ENCODE measurements at regions not wholly inside any gene's neighbourhood (a gene's known extent, or its start where the extent isn't known, plus 50 kb on each side); places are given as distances from the start of the nearest gene placed in this dataset.

DNA sequence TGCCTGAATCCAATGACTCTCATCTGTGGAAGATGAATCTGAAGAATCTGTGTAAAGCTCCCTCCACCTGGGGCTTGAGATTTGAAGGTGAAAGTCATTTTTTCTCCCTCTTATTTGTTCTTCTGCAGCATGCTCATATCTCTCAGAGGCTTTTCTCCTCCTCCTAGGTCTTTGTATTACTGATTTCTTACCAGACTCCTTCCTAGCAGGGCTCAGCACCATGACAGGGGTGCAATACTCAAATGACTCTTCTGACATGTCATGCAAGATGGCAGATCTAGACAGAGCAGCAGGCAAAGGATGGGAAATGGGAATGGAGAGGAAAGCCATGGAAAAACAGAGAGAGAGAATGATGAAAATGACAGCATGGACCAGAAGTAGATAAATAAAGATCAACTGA is 118.3 kb downstream of the TMA16 start:
- no peak overlapping the region for H2BK12ac ChIP-seq (ENCODE audit: low read depth, low read length)
- no peaks in the 10 kb centered on the region for H3K36me3 ChIP-seq (ENCODE audit: control insufficient read depth in 2 of 4, insufficient read depth in 4 of 4, low read length in 3 of 4)
- H4K91ac ChIP-seq (replicated peaks; ENCODE audit: insufficient read length, low read length) = no peak overlapping the region
- H3K23me2 ChIP-seq (ENCODE audit: low read depth, low read length) = no peaks in the 10 kb centered on the region
- FAIRE-seq (no peak), DNase-seq (ENCODE audit: low read depth in 1 of 2, low spot score in 2 of 2) (no peak)
- H3K4me2 ChIP-seq (ENCODE audit: insufficient read depth in 1 of 2, low read depth in 2 of 2, low read length in 2 of 2) = no peak overlapping the region
- CTCF ChIA-PET (ENCODE audit: partially characterized antibody) = interaction anchor here (1.0 kb wide), 1 partner anchor 64 kb away, joined by 4 read pairs; no protein-coding TSS in a partner anchor
- H2BK5ac ChIP-seq (ENCODE audit: low read depth, low read length) = no peak overlapping the region
- no peaks in the 10 kb centered on the region for H3K79me2 ChIP-seq (ENCODE audit: control insufficient read depth in 1 of 2, insufficient read depth in 2 of 2, low read length in 2 of 2)
- H2AK5ac ChIP-seq (ENCODE audit: low read depth, low read length) = no peak overlapping the region
- H4K20me1 ChIP-seq (replicated peaks in 1 of 2; ENCODE audit: control insufficient read depth in 1 of 2, insufficient read depth in 2 of 2, low read length in 2 of 2) = no peaks in the 10 kb centered on the region
- no peak overlapping the region for H3K4me3 ChIP-seq (ENCODE audit: extremely low read depth in 1 of 4, insufficient read depth in 2 of 4, low read depth in 3 of 4, low read length in 4 of 4)
- no peaks in the 10 kb centered on the region for H3K4me1 ChIP-seq (replicated peaks in 1 of 4; ENCODE audit: control insufficient read depth in 3 of 4, insufficient read depth in 4 of 4, low read length in 3 of 4)
- no peaks in the 10 kb centered on the region for H3K27me3 ChIP-seq (replicated peaks in 1 of 4; ENCODE audit: control insufficient read depth in 3 of 4, extremely low read depth in 1 of 4, insufficient read depth in 3 of 4, low read length in 3 of 4)
- no peak overlapping the region for H2BK20ac ChIP-seq (ENCODE audit: low read length)
- no peak overlapping the region for H3K4ac ChIP-seq (replicated peaks; ENCODE audit: insufficient read length, low read depth, low read length)
- no peak overlapping the region for H3K14ac ChIP-seq (ENCODE audit: insufficient read length)
- POLR2A ChIA-PET (ENCODE audit: partially characterized antibody) = no interaction called here
- no peak overlapping the region for H2BK15ac ChIP-seq (ENCODE audit: low read length)
- no peak overlapping the region for H4K8ac ChIP-seq (ENCODE audit: extremely low read depth, insufficient read depth, low read length)
- H3K9me3 ChIP-seq (ENCODE audit: insufficient read depth in 2 of 2, low read depth in 1 of 2, low read length in 1 of 2) = no peaks in the 10 kb centered on the region
- no peak overlapping the region for H4K5ac ChIP-seq (ENCODE audit: insufficient read length, low read depth, low read length)
- no peak overlapping the region for H3K18ac ChIP-seq (ENCODE audit: extremely low read depth, low read length)
- no peak overlapping the region for H3K9ac ChIP-seq (replicated peaks in 1 of 4; ENCODE audit: extremely low read depth in 1 of 4, low read depth in 3 of 4, low read length in 3 of 4)
- no peak overlapping the region for H3K27ac ChIP-seq (ENCODE audit: low read depth, low read length)
- TF ChIP-seq RBBP5 (IDR thresholded peaks at IDR 0.05; ENCODE audit: borderline replicate concordance, low read depth, low read length) = no peak
- no peak overlapping the region for H2AFZ ChIP-seq (ENCODE audit: low read length)
- H2BK120ac ChIP-seq (replicated peaks; ENCODE audit: low read depth, low read length) = no peak overlapping the region
- no peaks in the 10 kb centered on the region for H3K79me1 ChIP-seq (ENCODE audit: low read depth, low read length)
- no peak overlapping the region for H3K23ac ChIP-seq (ENCODE audit: insufficient read length)
- no peak overlapping the region for H3K56ac ChIP-seq (replicated peaks; ENCODE audit: insufficient read length, low read depth, low read length)

Data from H1 (cell line).